ENCODE measurements at regions not wholly inside any gene's neighbourhood (a gene's known extent, or its start where the extent isn't known, plus 50 kb on each side); places are given as distances from the start of the nearest gene placed in this dataset.
"Not testable (repeated sequence)": the region's sequence is repeated elsewhere in the genome, so short reads cannot be mapped to it uniquely, and the experiment has no call there.

DNA sequence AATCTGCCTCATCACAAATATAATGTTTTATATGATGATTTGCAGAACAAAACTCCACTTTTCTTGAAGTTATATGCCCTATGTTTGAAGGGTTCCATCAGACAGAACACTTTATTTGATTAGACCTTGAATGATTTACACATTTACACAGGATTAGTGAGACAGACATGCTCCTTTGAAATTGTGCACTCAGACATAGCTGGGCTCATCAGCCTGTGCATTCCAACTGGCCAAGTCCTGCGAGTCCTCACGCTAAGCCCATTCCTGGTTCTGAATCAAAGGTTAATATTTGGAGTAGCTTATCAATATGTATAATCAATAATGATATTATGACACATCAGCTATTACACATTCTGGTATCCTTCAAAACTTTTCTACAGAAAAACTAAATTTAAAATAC lies 173.6 kb downstream of the MBL2 start:
- no peak overlapping the region for H3K4me3 Mint-ChIP-seq
- Histone ChIP-seq H3K36me3 (ENCODE audit: control insufficient read depth in 2 of 2, extremely low read depth in 1 of 2, insufficient read depth in 1 of 2, low read length in 1 of 2) (no peaks in the 10 kb centered on the region), H3K27ac (ENCODE audit: low read length) (no peak overlapping the region), H3K9me3 (no peaks in the 10 kb centered on the region), H3K4me3 (ENCODE audit: control insufficient read depth in 1 of 2, extremely low read depth in 1 of 2, low read length in 1 of 2) (no peak overlapping the region), H3K4me1 (ENCODE audit: control insufficient read depth in 1 of 2, extremely low read depth in 1 of 2, insufficient read depth in 2 of 2, low read length in 2 of 2) (no peaks in the 10 kb centered on the region), H3K27me3 (replicated peaks in 1 of 2; ENCODE audit: control insufficient read depth in 2 of 2, extremely low read depth in 1 of 2, insufficient read depth in 2 of 2, low read length in 1 of 2) (no peaks in the 10 kb centered on the region)
- no CpG with 5 or more reads among the region's 2 CpGs for WGBS (ENCODE audit: insufficient coverage)
- no peak for DNase-seq
- ATAC-seq (replicated peaks in 1 of 4): no peak
- H3K9me3 Mint-ChIP-seq: peaks cover 0 to 6% (median 0%) of the 10 kb centered on the region in 3 donors
- no peaks in the 10 kb centered on the region for H3K27me3 Mint-ChIP-seq
- ChIA-PET CTCF (no interaction called here), POLR2A (no interaction called here)
- no peak overlapping the region for H3K27ac Mint-ChIP-seq
- no peaks in the 10 kb centered on the region for H3K36me3 Mint-ChIP-seq
- no peaks in the 10 kb centered on the region for H3K4me1 Mint-ChIP-seq

DNA sequence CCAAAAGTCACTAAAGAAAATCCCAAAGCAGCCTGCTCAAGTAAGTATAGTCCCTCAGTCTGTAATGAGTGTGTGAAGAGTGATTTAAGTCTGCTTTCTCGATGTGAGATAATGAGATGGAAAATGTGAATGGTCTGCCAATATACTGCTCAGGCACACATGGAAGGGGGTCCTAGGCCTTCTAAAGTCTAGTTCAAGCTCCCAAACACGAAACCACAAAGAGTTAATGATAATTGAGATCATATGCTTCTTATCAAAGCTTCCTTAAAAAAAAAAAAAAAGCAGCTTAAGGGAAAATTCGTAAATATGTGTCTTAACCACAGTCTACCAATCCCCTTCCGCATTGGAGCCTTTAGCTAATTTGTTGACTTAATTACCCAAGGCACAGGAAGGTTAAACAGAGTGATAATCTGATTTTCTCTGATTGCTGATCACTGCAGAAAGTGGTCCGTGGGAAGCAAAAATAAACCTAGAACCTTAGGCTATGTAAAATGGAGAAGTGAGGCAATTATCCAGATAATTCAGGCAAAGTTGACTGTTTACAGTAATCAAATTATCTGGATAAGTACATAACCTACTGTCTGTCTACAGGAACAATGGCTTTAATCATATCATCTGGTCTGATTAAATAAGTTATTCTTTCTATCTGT lies 172.9 kb downstream of the MBL2 start:
- POLR2A ChIA-PET: no interaction called here
- Mint-ChIP-seq H3K9me3 (peaks cover 0 to 6% (median 0%) of the 10 kb centered on the region in 3 donors), H3K4me3 (no peak overlapping the region)

DNA sequence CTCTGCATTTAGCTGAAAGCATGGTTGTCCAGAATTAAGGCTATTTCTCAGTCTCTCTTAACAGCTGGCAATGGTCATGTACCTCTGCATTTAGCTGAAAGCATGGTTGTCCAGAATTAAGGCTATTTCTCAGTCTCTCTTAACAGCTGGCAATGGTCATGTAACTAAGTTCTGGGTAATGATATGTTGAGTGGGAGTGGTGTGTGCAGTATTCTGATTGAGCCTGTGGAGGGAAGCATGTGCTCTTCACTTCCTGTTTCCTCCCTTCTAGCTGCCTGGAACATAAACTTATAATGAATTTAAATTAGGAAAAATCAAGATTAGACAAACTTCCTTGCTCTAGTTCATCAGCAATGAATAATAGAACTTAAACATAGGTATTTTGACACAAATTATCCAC lies 168.5 kb downstream of the MBL2 start:
- H3K9me3 Mint-ChIP-seq: peaks cover 0 to 13% (median 0%) of the 10 kb centered on the region in 3 donors
- H3K4me1 ChIP-seq (ENCODE audit: control insufficient read depth in 1 of 2, extremely low read depth in 1 of 2, insufficient read depth in 2 of 2, low read length in 2 of 2); DNase-seq; H3K27me3 Mint-ChIP-seq; H3K4me1 Mint-ChIP-seq; H3K9me3 ChIP-seq; H3K27ac ChIP-seq (ENCODE audit: low read length); H3K36me3 Mint-ChIP-seq; H3K27me3 ChIP-seq (replicated peaks in 1 of 2; ENCODE audit: control insufficient read depth in 2 of 2, extremely low read depth in 1 of 2, insufficient read depth in 2 of 2, low read length in 1 of 2); H3K36me3 ChIP-seq (ENCODE audit: control insufficient read depth in 2 of 2, extremely low read depth in 1 of 2, insufficient read depth in 1 of 2, low read length in 1 of 2); H3K27ac Mint-ChIP-seq; H3K4me3 Mint-ChIP-seq; ATAC-seq (replicated peaks in 1 of 4); CTCF ChIA-PET; H3K4me3 ChIP-seq (ENCODE audit: control insufficient read depth in 1 of 2, extremely low read depth in 1 of 2, low read length in 1 of 2); POLR2A ChIA-PET: not testable (repeated sequence)

More for the DNA sequence above, 172.9 kb downstream of the MBL2 start:
- WGBS (ENCODE audit: insufficient coverage): 40% methylated on average over 1 of the region's 5 CpGs
- no peaks in the 10 kb centered on the region for H3K36me3 Mint-ChIP-seq
- H3K27me3 Mint-ChIP-seq: no peaks in the 10 kb centered on the region
- Histone ChIP-seq H3K36me3 (ENCODE audit: control insufficient read depth in 2 of 2, extremely low read depth in 1 of 2, insufficient read depth in 1 of 2, low read length in 1 of 2) (no peaks in the 10 kb centered on the region), H3K27ac (ENCODE audit: low read length) (no peak overlapping the region), H3K9me3 (no peaks in the 10 kb centered on the region), H3K27me3 (replicated peaks in 1 of 2; ENCODE audit: control insufficient read depth in 2 of 2, extremely low read depth in 1 of 2, insufficient read depth in 2 of 2, low read length in 1 of 2) (no peaks in the 10 kb centered on the region), H3K4me1 (ENCODE audit: control insufficient read depth in 1 of 2, extremely low read depth in 1 of 2, insufficient read depth in 2 of 2, low read length in 2 of 2) (no peaks in the 10 kb centered on the region), H3K4me3 (ENCODE audit: control insufficient read depth in 1 of 2, extremely low read depth in 1 of 2, low read length in 1 of 2) (no peak overlapping the region)
- DNase-seq (no peak), ATAC-seq (replicated peaks in 1 of 4) (no peak)
- H3K4me1 Mint-ChIP-seq: no peaks in the 10 kb centered on the region
- CTCF ChIA-PET: no interaction called here
- no peak overlapping the region for H3K27ac Mint-ChIP-seq

DNA sequence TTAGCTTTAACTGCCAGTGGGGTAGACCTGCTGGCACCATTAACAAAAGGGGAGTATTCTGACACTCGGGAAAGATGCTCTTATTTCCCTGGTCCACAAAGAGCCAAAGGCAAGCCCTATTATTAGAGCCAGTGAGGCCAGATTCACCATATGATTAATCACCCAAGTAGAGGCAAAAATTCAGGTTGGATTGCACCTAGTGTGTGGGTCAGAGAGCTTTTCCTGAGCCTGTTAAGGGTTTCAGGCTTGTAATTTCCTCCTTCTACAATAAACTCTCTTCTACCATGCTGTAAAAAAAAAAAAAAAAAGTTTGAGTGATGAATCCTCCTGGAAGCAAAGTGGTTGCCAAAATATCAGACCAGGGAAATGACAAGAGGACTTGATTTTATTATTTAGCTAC lies 163.5 kb downstream of the MBL2 start:
- Mint-ChIP-seq H3K4me3 (no peak overlapping the region), H3K27me3 (no peaks in the 10 kb centered on the region), H3K4me1 (no peaks in the 10 kb centered on the region), H3K9me3 (peaks cover 0 to 7% (median 0%) of the 10 kb centered on the region in 3 donors), H3K27ac (no peak overlapping the region), H3K36me3 (no peaks in the 10 kb centered on the region)
- H3K9me3 ChIP-seq: no peaks in the 10 kb centered on the region
- DNase-seq (no peak), ATAC-seq (replicated peaks in 1 of 4) (no peak)
- no peak overlapping the region for H3K4me3 ChIP-seq (ENCODE audit: control insufficient read depth in 1 of 2, extremely low read depth in 1 of 2, low read length in 1 of 2)
- POLR2A ChIA-PET: no interaction called here
- no peaks in the 10 kb centered on the region for H3K27me3 ChIP-seq (replicated peaks in 1 of 2; ENCODE audit: control insufficient read depth in 2 of 2, extremely low read depth in 1 of 2, insufficient read depth in 2 of 2, low read length in 1 of 2)
- no peak overlapping the region for H3K27ac ChIP-seq (ENCODE audit: low read length)
- no peaks in the 10 kb centered on the region for H3K36me3 ChIP-seq (ENCODE audit: control insufficient read depth in 2 of 2, extremely low read depth in 1 of 2, insufficient read depth in 1 of 2, low read length in 1 of 2)
- CTCF ChIA-PET: interaction anchor here in 1 of 2 donors (0.7 kb wide), 1 partner anchor 557 kb away, joined by 5 read pairs; no protein-coding TSS in a partner anchor
- no peaks in the 10 kb centered on the region for H3K4me1 ChIP-seq (ENCODE audit: control insufficient read depth in 1 of 2, extremely low read depth in 1 of 2, insufficient read depth in 2 of 2, low read length in 2 of 2)
- WGBS (ENCODE audit: insufficient coverage): 80% methylated on average over 1 of the region's 1 CpG

DNA sequence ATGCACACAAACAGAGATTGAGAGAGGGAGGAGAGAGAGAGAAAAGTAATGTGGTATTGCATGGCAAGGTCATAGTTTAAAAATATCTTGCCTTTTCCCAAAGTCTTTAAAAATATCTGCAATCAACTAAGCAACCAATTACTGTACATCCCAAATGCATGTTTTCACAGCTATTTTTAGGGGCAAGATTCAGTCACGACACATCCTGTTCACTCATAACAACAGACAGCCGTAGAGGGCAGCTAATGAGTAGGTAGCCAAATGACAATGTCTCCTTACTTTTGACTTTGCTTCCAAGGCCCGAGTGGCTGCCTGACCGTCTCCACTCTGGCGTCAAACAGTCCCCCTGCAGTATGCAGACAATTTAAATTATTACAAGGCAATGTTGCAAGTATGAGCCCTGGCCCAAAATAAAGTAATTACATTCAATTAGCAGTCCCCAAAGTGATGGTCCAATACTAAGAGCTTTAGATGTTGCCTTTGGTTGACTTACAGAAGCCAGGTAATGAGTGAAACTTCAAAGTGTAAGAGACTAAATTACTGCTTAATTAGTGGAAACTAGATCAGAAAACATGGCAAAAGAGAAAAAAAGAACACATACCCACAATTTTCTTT lies 162.9 kb downstream of the MBL2 start:
- no peaks in the 10 kb centered on the region for H3K9me3 ChIP-seq
- no peak for DNase-seq
- no peaks in the 10 kb centered on the region for H3K27me3 Mint-ChIP-seq
- no peak overlapping the region for H3K4me3 ChIP-seq (ENCODE audit: control insufficient read depth in 1 of 2, extremely low read depth in 1 of 2, low read length in 1 of 2)
- H3K27ac Mint-ChIP-seq: no peak overlapping the region
- no peaks in the 10 kb centered on the region for H3K4me1 Mint-ChIP-seq
- no peaks in the 10 kb centered on the region for H3K36me3 ChIP-seq (ENCODE audit: control insufficient read depth in 2 of 2, extremely low read depth in 1 of 2, insufficient read depth in 1 of 2, low read length in 1 of 2)
- H3K36me3 Mint-ChIP-seq: no peaks in the 10 kb centered on the region
- ChIA-PET CTCF (interaction anchor here in 1 of 2 donors (0.7 kb wide), 1 partner anchor 556 kb away, joined by 5 read pairs; no protein-coding TSS in a partner anchor), POLR2A (no interaction called here)
- H3K9me3 Mint-ChIP-seq: peaks cover 0 to 7% (median 0%) of the 10 kb centered on the region in 3 donors
- no peak for ATAC-seq (replicated peaks in 1 of 4)
- no peak overlapping the region for H3K27ac ChIP-seq (ENCODE audit: low read length)
- H3K4me3 Mint-ChIP-seq: no peak overlapping the region
- H3K27me3 ChIP-seq (replicated peaks in 1 of 2; ENCODE audit: control insufficient read depth in 2 of 2, extremely low read depth in 1 of 2, insufficient read depth in 2 of 2, low read length in 1 of 2): no peaks in the 10 kb centered on the region
- 100% methylated on average over 1 of the region's 5 CpGs for WGBS (ENCODE audit: insufficient coverage)
- no peaks in the 10 kb centered on the region for H3K4me1 ChIP-seq (ENCODE audit: control insufficient read depth in 1 of 2, extremely low read depth in 1 of 2, insufficient read depth in 2 of 2, low read length in 2 of 2)

DNA sequence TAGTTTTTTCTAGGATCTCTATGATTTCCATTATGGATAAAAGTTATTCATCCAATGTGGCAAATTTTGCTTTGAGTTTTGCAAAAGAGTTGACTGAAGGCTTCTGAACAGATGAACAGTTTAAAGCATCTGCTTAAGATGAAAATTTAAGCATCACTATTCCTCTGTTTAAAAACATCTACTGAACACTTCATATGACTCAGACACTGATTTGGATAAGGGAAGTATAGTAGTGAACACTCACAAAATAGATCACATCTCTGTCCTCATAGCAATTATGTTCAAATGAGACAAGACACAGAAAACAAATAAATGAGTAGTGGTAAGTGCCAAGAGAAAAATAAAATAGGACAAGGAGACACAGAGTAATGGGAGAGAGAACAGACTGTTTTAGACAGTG lies 157.3 kb downstream of the MBL2 start:
- Histone ChIP-seq H3K36me3 (ENCODE audit: control insufficient read depth in 2 of 2, extremely low read depth in 1 of 2, insufficient read depth in 1 of 2, low read length in 1 of 2) (no peaks in the 10 kb centered on the region), H3K9me3 (no peaks in the 10 kb centered on the region), H3K4me3 (ENCODE audit: control insufficient read depth in 1 of 2, extremely low read depth in 1 of 2, low read length in 1 of 2) (no peak overlapping the region), H3K27me3 (replicated peaks in 1 of 2; ENCODE audit: control insufficient read depth in 2 of 2, extremely low read depth in 1 of 2, insufficient read depth in 2 of 2, low read length in 1 of 2) (no peaks in the 10 kb centered on the region), H3K4me1 (ENCODE audit: control insufficient read depth in 1 of 2, extremely low read depth in 1 of 2, insufficient read depth in 2 of 2, low read length in 2 of 2) (no peaks in the 10 kb centered on the region), H3K27ac (ENCODE audit: low read length) (no peak overlapping the region)
- H3K27me3 Mint-ChIP-seq: no peaks in the 10 kb centered on the region
- ATAC-seq (replicated peaks in 1 of 4) (no peak), DNase-seq (no peak)
- H3K4me3 Mint-ChIP-seq: no peak overlapping the region
- no peak overlapping the region for H3K27ac Mint-ChIP-seq
- ChIA-PET CTCF (no interaction called here), POLR2A (no interaction called here)
- peaks cover 0 to 5% (median 0%) of the 10 kb centered on the region in 3 donors for H3K9me3 Mint-ChIP-seq
- no peaks in the 10 kb centered on the region for H3K4me1 Mint-ChIP-seq
- no peaks in the 10 kb centered on the region for H3K36me3 Mint-ChIP-seq
